Activated CD4-positive, alpha-beta memory T cell treated with anti-CD3 and anti-CD28 coated beads, Interleukin-2, amount 10 ng/mL, durations not matched to agents 7 days and 5 days (primary cell): ENCODE measurements at regions not wholly inside any gene's neighbourhood (a gene's known extent, or its start where the extent isn't known, plus 50 kb on each side); places are given as distances from the start of the nearest gene placed in this dataset.

Experiments used
- CTCF ChIA-PET: fragments of 350-600 bp; sonication (Branson Sonifier 250); formaldehyde crosslinking; loops from one replicate; lab custom pipeline; 2021; ENCODE audit warnings: antibody characterized with exemption, inconsistent platforms; lab: Charles Lee
- POLR2A ChIA-PET: fragments of 350-600 bp; sonication (Branson Sonifier 250); formaldehyde crosslinking; loops from one replicate; lab custom pipeline; 2021; ENCODE audit warnings: antibody characterized with exemption; lab: Charles Lee
- DNase-seq: peaks from one replicate; pipeline ENCODE4 v3.0.0-alpha.2; 2020
- H3K27ac Mint-ChIP-seq: one replicate; pipeline ENCODE4 v1.8.0; 2021; ENCODE audit warnings: mild to moderate bottlenecking, mixed read lengths
- H3K27me3 Mint-ChIP-seq: one replicate; pipeline ENCODE4 v1.8.0; 2021; ENCODE audit warnings: mixed read lengths
- H3K36me3 Mint-ChIP-seq: one replicate; pipeline ENCODE4 v1.8.0; 2021; ENCODE audit warnings: low read depth, mixed read lengths
- H3K4me1 Mint-ChIP-seq: one replicate; pipeline ENCODE4 v1.8.0; 2021; ENCODE audit warnings: mixed read lengths
- H3K4me3 Mint-ChIP-seq: one replicate; pipeline ENCODE4 v1.8.0; 2021; ENCODE audit warnings: mild to moderate bottlenecking, mixed read lengths
- H3K9me3 Mint-ChIP-seq: one replicate; pipeline ENCODE4 v1.8.0; 2021; ENCODE audit warnings: mixed read lengths

DNA sequence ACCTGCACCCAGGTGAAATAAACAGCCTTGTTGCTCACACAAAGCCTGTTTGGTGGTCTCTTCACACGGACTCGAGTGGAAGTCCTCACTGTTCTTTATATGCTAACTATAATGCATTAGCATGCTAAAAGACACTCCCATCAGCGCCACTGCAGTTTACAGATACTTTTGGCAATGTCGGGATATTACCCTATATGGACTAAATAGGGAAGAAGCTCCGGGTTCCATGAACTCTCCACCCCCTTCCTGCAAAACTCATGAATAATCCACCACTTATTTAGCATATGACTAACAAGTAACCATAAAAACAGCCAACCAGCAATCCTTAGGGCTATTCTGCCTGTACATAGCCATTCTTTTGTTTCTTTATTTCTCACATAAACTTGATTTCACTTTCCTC is 426.2 kb upstream of the PTPRD start:
- no peaks in the 10 kb centered on the region for H3K27me3 Mint-ChIP-seq
- CTCF ChIA-PET = no interaction called here
- no peak for DNase-seq
- POLR2A ChIA-PET = no interaction called here
- no peaks in the 10 kb centered on the region for H3K36me3 Mint-ChIP-seq
- no peak overlapping the region for H3K27ac Mint-ChIP-seq
- H3K4me3 Mint-ChIP-seq = no peak overlapping the region
- peaks cover 24% of the 10 kb centered on the region for H3K9me3 Mint-ChIP-seq
- no peaks in the 10 kb centered on the region for H3K4me1 Mint-ChIP-seq

DNA sequence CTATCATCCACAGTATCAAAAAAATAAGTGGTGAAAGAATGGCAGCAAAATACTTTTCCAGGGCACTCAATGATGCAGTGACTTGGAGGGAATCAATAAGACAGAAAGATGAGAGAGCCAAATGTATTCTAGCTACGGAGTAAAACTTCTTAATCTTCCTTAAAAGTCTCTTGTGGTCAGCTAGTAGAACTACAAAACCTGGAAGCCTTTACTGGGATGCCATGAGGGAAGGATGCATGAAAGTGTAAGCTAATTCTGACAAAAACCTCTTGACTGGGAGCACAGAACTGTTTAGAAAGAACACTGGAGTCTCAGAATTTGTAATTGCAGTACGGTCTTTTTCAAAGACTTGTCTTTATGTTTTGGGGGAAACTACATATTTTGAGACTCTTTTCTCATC is 432.8 kb upstream of the PTPRD start:
- Mint-ChIP-seq H3K36me3 (no peaks in the 10 kb centered on the region), H3K4me3 (no peak overlapping the region), H3K27ac (no peak overlapping the region), H3K27me3 (no peaks in the 10 kb centered on the region), H3K9me3 (peaks cover 20% of the 10 kb centered on the region), H3K4me1 (no peaks in the 10 kb centered on the region)
- POLR2A ChIA-PET = no interaction called here
- CTCF ChIA-PET = no interaction called here
- no peak for DNase-seq

DNA sequence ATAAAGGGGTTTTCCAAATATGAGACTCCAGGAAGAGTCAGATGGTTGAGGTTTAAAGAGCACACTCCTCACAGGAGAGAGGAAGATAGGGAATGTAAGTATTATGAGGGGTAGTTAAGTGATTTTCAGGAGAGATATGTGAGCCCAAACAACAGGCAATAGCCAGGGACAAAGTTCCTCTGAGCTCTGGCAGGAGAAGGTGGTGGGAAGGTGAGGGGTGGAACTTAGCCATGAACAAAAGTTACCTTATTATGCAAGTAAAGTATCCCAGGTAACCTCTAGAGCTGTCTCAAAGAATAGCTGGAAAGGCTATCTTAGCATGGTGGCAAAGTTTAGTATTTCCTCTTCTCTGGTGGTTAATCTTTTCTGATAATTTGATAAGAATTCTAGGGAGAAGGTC is 450.5 kb upstream of the PTPRD start:
- POLR2A ChIA-PET = no interaction called here
- H3K9me3 Mint-ChIP-seq = peaks cover 16% of the 10 kb centered on the region
- H3K27me3 Mint-ChIP-seq = no peaks in the 10 kb centered on the region
- CTCF ChIA-PET = no interaction called here
- H3K36me3 Mint-ChIP-seq = no peaks in the 10 kb centered on the region
- H3K4me1 Mint-ChIP-seq = no peaks in the 10 kb centered on the region
- DNase-seq = no peak
- H3K4me3 Mint-ChIP-seq = no peak overlapping the region
- no peak overlapping the region for H3K27ac Mint-ChIP-seq

DNA sequence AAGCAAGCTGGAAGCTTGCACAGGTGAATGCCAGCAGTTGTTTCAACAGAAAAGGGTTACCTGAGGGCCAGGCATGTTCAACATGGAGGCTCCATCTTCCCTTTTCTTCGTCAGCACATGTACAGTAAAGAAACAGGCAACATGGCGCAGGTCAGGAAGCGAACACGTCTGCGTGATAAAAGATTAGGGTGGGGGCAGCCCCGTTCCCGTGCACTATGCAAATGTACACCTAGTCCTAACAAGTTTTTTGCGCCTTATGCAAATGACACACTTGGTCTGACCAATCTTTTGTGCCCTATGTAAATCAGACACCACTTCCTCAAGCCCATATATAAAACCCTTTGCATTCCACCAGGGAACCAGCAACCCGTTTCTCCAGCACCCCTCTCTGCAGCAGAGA is 452.1 kb upstream of the PTPRD start:
- no peaks in the 10 kb centered on the region for H3K36me3 Mint-ChIP-seq
- H3K27ac Mint-ChIP-seq = no peak overlapping the region
- no peaks in the 10 kb centered on the region for H3K4me1 Mint-ChIP-seq
- H3K9me3 Mint-ChIP-seq = peaks cover 12% of the 10 kb centered on the region
- no peaks in the 10 kb centered on the region for H3K27me3 Mint-ChIP-seq
- ChIA-PET POLR2A (no interaction called here), CTCF (no interaction called here)
- no peak for DNase-seq
- no peak overlapping the region for H3K4me3 Mint-ChIP-seq

DNA sequence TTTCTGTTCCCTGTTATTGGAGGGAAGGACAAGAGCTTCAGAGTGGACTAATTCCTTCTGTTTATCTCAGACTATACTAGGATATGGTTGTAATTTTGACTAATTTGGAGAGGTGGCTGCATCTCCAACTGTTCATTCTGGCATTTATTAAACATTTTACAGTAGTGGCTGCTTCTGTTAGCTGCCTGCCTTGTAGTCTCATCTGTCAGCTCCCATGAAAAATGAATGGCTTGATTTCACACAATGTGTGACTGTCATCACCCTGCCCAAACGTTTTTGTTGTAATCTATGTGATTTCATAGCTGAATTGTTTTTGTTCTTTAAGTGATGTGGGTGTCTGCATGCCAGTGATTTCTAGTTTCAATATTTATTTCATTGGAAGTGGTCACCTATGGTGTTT is 459.4 kb upstream of the PTPRD start:
- Mint-ChIP-seq H3K27ac (no peak overlapping the region), H3K27me3 (no peaks in the 10 kb centered on the region), H3K9me3 (peaks cover 8% of the 10 kb centered on the region), H3K4me1 (no peaks in the 10 kb centered on the region), H3K4me3 (no peak overlapping the region), H3K36me3 (no peaks in the 10 kb centered on the region)
- POLR2A ChIA-PET = no interaction called here
- DNase-seq = no peak
- CTCF ChIA-PET = no interaction called here

DNA sequence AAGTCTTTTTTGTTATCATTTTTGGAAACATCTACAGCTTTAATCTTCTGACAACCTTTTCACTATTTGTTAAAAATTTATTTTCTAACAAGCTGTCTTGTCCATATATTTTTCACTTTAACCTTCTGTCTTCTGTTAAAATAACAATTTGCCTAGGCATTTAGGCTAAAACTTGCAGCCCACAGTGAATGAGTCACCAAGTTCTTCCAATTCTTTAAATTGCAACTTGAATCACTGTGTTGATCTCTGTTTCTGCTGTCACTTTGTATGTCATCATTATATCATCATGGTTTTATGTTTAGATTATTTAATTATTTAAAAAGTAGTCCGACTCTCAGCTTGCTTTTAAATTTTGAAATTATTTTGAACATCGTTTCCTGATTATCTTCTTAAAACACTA is 473.8 kb upstream of the PTPRD start:
- no peaks in the 10 kb centered on the region for H3K4me1 Mint-ChIP-seq
- H3K4me3 Mint-ChIP-seq = no peak overlapping the region
- no peaks in the 10 kb centered on the region for H3K27me3 Mint-ChIP-seq
- ChIA-PET POLR2A (no interaction called here), CTCF (no interaction called here)
- peaks cover 16% of the 10 kb centered on the region for H3K9me3 Mint-ChIP-seq
- H3K36me3 Mint-ChIP-seq = no peaks in the 10 kb centered on the region
- no peak overlapping the region for H3K27ac Mint-ChIP-seq
- no peak for DNase-seq

DNA sequence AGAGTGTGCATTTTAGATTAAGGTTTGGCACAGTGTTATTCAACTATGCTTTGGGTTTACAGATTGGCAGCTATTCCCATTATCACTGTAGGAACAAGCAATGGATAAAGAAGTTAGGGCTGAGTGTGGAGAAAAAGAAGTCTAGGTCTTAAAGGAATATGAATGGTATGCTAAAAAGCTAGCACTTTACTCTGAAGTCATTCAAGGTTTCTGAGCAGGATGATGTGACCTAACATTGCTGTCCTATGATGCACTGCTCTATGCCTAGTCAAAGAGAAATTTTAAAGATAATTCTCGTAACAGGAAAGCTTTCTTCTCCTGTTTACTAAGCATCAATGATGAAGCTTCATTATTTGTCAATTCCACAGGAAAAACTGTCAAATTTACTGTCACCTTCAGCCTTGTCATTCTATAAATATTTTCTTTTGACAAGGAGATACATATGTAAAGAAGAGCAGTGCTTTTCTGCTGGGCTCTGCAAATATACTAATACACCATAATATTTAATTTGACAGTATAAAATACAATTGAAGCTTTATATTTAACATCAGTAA is 476.1 kb upstream of the PTPRD start:
- no peaks in the 10 kb centered on the region for H3K36me3 Mint-ChIP-seq
- H3K27ac Mint-ChIP-seq = no peak overlapping the region
- H3K4me1 Mint-ChIP-seq = no peaks in the 10 kb centered on the region
- no peak overlapping the region for H3K4me3 Mint-ChIP-seq
- ChIA-PET CTCF (no interaction called here), POLR2A (no interaction called here)
- H3K27me3 Mint-ChIP-seq = no peaks in the 10 kb centered on the region
- no peak for DNase-seq
- peaks cover 16% of the 10 kb centered on the region for H3K9me3 Mint-ChIP-seq

DNA sequence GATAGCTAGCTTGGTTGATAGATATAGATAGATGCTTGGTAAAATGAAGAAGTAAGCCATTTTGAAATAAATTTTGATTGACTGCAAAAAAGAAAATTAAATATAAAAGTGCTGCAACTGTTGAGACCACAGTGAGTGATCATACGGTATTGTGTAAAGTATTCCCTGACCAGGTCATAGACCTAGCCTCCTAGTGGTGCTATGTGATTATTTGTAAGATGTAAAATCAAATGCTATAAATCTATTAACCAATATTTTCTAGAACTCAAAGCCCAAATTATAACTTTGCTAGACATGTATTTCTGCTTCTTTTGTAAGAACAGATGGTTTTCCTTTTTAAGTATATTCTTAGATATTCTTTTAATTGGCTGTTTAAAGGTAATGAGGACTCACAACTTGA is 480.2 kb upstream of the PTPRD start:
- H3K27ac Mint-ChIP-seq = no peak overlapping the region
- no peaks in the 10 kb centered on the region for H3K4me1 Mint-ChIP-seq
- POLR2A ChIA-PET = no interaction called here
- H3K36me3 Mint-ChIP-seq = no peaks in the 10 kb centered on the region
- no peak overlapping the region for H3K4me3 Mint-ChIP-seq
- H3K9me3 Mint-ChIP-seq = peaks cover 6% of the 10 kb centered on the region
- no peak for DNase-seq
- CTCF ChIA-PET = no interaction called here
- H3K27me3 Mint-ChIP-seq = no peaks in the 10 kb centered on the region

DNA sequence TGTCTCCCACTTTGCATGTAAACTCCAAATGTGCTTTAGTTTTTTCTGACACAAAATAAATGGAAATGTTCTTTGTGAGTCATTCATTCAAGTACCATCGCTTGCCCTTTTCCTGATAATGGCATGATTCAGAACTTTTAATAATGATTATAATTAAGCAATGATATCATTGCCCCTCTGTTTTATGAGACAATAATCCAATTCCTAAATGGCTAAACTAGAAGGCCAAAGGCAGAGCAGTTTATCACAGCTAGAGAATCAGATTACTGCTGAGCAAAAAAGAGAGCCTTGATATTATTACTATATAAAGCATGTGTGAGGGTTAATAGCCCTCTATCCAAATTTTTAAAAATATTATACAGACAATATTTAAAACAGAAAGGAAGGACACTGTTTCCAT is 484.2 kb upstream of the PTPRD start:
- Mint-ChIP-seq H3K4me3 (no peak overlapping the region), H3K27ac (no peak overlapping the region), H3K4me1 (no peaks in the 10 kb centered on the region), H3K9me3 (peaks cover 12% of the 10 kb centered on the region), H3K36me3 (no peaks in the 10 kb centered on the region), H3K27me3 (no peaks in the 10 kb centered on the region)
- no peak for DNase-seq
- POLR2A ChIA-PET = no interaction called here
- CTCF ChIA-PET = no interaction called here

DNA sequence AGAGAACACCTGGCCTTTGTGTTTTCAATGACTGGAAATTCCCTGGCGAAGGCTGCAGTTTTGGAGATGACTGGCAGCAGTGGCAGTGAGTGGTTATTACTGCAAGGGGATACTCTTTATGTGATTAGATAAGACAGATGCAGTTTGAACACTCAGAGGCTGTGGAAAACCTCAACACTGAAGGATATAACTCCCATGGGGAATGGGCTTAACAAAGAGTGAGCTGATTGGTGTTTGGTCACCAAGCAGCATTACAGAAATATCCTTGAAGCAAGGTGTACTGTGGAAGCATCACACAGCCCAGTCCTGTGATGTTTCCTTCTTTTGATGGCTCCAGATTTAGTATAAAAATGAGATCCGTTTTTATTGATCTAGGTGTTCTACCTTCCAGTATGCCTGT is 490.7 kb upstream of the PTPRD start:
- H3K4me1 Mint-ChIP-seq = no peaks in the 10 kb centered on the region
- POLR2A ChIA-PET = no interaction called here
- H3K4me3 Mint-ChIP-seq = no peak overlapping the region
- H3K27me3 Mint-ChIP-seq = no peaks in the 10 kb centered on the region
- no peak for DNase-seq
- H3K27ac Mint-ChIP-seq = no peak overlapping the region
- H3K9me3 Mint-ChIP-seq = peaks cover 25% of the 10 kb centered on the region
- no peaks in the 10 kb centered on the region for H3K36me3 Mint-ChIP-seq
- CTCF ChIA-PET = no interaction called here

DNA sequence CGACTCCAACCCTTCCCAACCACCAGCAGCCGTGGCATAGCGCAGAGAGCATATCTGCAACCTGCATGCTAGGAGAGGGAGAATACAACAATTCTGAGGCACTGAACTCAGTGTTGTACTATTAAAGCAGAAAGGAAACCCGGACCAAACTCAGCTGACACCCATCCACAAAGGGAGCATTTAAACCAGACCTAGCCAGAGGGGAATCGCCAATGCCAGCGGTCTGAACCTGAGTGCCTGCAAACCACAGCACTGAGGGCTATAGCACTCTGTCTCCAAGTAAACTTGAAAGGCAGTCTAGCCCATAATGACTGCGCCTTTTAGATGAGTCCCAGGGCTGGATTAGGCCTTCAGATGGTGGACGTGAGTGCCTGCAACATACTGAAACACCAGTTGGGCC is 494.4 kb upstream of the PTPRD start:
- Mint-ChIP-seq H3K9me3 (peaks cover 20% of the 10 kb centered on the region), H3K4me3 (no peak overlapping the region), H3K4me1 (no peaks in the 10 kb centered on the region), H3K36me3 (no peaks in the 10 kb centered on the region), H3K27ac (no peak overlapping the region), H3K27me3 (no peaks in the 10 kb centered on the region)
- DNase-seq = no peak
- ChIA-PET POLR2A (no interaction called here), CTCF (no interaction called here)

DNA sequence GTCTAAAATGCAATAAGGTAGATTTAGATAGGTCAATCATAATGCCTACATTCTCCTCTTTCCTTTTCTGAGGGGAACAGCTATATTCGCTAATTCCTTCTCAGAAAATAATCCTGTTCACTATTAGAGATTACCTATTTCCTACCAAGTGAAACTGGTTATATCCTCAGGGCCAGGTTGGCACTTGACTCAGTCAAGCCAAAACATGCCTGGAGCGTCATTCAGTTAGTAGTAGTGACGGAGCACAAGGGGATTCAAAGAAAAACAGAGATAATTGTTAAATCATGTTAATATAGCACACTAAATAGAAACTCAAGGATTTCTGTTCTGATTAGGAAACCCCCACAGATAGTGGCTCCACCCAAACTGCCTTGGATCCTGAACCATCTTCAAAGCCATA is 515.4 kb upstream of the PTPRD start:
- Mint-ChIP-seq H3K4me1 (no peaks in the 10 kb centered on the region), H3K9me3 (peaks cover 10% of the 10 kb centered on the region), H3K27me3 (no peaks in the 10 kb centered on the region), H3K36me3 (no peaks in the 10 kb centered on the region), H3K27ac (no peak overlapping the region), H3K4me3 (no peak overlapping the region)
- ChIA-PET CTCF (no interaction called here), POLR2A (no interaction called here)
- DNase-seq = no peak

DNA sequence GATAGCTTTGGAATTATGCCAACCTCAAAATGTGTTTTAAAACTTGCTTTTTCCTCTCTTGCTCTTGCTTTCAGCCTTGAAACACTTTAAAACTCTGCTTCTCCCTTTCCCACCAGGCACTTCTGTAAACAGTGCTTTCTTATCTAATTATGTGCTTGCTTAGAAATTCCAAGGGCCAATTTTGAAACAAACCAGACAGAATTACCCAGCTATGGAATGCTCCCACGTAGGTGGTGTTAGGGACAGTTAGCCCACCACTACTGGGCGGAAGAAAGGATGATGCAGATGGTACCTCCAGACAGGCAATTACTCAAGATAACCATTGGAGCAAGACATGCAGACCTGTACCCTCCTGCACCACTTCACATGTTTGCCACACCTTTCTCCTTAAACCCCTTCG is 523.0 kb upstream of the PTPRD start:
- Mint-ChIP-seq H3K27me3 (no peaks in the 10 kb centered on the region), H3K4me1 (no peaks in the 10 kb centered on the region), H3K4me3 (no peak overlapping the region), H3K9me3 (peaks cover 13% of the 10 kb centered on the region), H3K27ac (no peak overlapping the region), H3K36me3 (no peaks in the 10 kb centered on the region)
- DNase-seq = no peak
- CTCF ChIA-PET = no interaction called here
- POLR2A ChIA-PET = no interaction called here

DNA sequence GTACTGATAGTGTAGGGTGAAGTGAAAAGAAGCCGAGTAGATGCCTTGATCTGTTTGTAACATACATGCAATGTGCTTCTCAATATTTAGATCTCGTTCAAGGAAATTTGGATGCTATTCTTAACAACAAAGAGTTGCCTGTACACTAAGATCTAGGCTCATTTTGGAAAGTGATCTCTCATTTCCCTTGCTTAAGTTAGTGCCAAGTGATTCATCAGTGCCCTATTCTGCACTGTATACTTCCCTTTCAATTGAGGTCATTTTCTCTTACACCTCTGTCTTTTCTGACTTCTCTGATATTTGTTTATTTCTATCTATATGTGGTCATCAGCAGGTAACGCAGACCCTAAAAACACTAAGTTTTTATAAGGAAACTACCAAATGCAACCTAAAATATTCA is 528.6 kb upstream of the PTPRD start:
- H3K9me3 Mint-ChIP-seq = peaks cover 11% of the 10 kb centered on the region
- POLR2A ChIA-PET = no interaction called here
- no peak for DNase-seq
- H3K27ac Mint-ChIP-seq = no peak overlapping the region
- H3K36me3 Mint-ChIP-seq = no peaks in the 10 kb centered on the region
- no peaks in the 10 kb centered on the region for H3K4me1 Mint-ChIP-seq
- CTCF ChIA-PET = no interaction called here
- H3K4me3 Mint-ChIP-seq = no peak overlapping the region
- no peaks in the 10 kb centered on the region for H3K27me3 Mint-ChIP-seq
